RPMI7951 (cell line): ENCODE measurements at regions not wholly inside any gene's neighbourhood (a gene's known extent, or its start where the extent isn't known, plus 50 kb on each side); places are given as distances from the start of the nearest gene placed in this dataset.

ENCODE experiments used
- DNase-seq: peaks from one replicate; pipeline ENCODE4 v3.0.0-alpha.2; 2012; ENCODE audit warnings: low read depth

DNA sequence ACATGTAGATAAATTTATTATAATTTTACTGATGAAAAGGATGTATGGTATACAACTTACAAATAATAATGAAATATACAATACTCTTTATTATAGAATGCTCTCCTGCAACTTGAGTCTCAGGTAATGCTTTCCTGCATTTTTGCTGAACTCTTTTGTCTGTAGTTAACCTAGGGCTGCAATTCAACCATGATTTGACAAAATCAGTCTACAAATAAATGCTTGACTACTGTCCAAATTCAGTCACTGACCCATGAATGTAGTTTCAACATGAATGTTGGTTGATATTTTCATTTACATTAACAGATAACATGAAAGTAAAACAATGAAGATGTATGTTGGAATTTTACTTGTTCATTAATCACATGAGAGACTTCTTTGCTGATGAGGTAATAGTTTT, 320.9 kb downstream of the ZSWIM6 start:
- DNase-seq = no peak

GRCh38 chr5:61653807-61654580, 321.9 kb downstream of the ZSWIM6 start:
- DNase-seq = no peak

GRCh38 chr5:61654876-61655275, 322.8 kb downstream of the ZSWIM6 start:
- no peak for DNase-seq

GRCh38 chr5:61657010-61657409, 325.0 kb downstream of the ZSWIM6 start:
- DNase-seq = no peak

DNA sequence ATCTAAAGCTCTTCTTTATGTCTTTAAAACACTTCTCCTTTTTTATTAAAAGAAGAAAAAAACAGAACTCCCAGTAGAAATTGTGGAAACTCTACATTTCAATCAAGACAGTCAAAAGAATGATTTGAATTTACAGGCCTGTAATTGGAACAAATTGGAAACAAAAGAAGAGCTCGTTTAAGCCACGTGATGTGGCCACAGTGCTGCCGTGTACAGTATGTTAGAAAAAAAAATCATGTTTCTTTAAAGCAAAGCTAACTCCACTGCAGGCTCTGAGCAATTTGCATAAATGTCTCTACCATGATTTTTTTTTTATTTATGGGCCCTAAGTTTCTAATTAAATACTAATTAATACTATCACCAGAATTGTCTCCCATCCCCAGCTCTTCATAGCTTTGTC, 325.6 kb downstream of the ZSWIM6 start:
- no peak for DNase-seq

DNA sequence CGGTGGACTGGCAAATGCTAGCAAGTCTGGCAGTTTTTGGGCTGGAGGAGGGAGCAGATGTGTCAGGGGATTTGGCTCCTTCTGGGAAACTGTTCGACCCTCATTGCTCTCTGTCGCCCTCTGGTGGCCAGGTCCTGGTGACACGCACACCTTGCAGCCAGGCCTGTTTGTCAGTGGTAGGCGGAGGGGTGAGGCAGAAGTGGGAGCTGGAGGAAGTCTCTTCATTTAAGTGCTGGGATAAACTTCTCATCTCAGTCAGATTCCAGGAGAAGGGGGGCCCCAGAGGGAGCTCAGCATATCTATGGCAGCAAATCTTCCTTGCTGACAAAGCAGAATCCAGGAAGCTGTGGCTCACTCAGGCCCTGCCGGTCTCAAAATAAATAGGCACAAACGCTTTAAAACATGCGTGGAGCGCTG, 326.5 kb downstream of the ZSWIM6 start:
- DNase-seq = peak; percentile 59

DNA sequence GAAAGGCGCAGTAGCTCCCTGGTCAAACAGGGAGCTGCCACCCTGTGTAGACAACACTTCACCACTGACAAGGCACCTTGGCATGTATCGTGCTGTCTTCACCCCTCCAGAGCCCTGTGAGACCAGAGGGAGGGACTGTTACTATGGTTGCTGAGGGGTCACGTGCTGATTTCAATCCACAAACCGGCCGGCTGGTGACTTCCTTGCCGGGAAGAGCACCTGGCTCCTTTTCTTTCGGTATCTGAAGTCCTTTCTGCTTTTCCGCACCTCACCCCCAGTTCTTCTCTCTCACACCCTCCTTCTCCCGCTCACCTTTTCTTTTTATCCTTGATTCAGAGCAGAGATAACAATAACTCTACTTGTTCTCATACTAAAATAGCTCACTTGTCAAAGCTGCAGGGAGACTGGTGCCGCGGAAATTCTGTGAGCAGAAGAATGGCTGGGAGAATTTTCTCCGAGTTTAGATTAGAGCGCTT, 327.2 kb downstream of the ZSWIM6 start:
- no peak for DNase-seq

- DNase-seq = no peak
Measured at GRCh38 chr5:61662670-61663069, 330.6 kb downstream of the ZSWIM6 start.

DNA sequence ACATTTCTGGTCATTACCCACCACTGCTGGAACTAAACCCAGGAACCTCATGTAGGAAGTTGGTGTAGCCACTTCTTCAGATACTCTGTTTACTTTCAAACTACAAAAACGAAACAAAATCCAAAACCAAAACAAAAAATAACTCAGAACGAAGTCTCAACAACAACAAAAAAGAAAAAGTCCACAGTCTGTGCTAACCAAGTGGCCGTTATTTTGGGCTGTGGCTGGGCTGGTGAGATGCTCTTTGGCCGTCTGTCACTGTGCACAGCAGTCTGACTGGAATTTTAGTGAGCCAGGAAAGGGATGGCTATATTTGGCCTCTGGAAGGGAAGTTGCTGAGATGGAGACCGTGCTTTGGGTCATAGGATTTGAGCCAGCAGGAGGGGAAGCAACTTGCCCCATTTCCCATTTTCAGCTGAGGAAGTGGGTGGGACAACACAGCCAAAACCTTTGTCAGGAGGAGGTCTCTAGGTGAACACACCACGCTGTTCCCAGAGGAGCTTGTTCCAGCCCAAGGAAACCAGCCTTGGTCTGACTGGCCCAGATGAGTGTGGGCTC, 334.1 kb downstream of the ZSWIM6 start:
- no peak for DNase-seq

DNA sequence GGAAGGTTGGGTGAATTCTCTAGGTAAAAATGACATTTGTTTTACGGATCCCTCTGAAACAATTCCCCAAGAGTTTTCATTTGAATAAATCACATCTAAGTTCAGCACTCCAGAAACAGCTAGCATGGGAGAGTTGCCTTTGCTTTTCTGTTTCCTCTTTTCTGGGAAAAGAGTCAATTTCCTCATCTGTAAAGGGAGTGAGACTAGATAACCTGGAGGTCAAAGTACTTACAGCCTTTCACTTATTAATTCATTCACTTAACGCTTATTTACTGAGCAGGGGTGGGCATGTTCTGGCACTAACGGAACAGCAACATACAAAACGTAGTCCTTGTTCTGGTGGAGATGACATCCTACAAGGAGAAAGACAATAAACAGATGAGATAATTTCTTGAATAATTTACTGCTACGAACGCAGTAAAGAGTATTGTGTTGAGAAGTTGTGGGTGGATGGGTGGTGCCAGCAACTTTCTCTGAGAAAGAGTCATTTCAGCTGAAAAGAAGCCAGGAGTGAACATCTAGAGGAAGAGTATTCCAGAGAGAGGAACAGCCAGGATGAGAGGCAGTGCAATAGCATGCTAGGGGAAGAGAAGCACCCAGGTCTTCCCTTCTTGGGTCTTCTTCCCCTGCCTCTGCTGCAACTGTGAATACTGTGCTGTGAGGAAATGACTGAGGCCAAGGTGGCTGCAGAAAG, 335.6 kb downstream of the ZSWIM6 start:
- no peak for DNase-seq

DNA sequence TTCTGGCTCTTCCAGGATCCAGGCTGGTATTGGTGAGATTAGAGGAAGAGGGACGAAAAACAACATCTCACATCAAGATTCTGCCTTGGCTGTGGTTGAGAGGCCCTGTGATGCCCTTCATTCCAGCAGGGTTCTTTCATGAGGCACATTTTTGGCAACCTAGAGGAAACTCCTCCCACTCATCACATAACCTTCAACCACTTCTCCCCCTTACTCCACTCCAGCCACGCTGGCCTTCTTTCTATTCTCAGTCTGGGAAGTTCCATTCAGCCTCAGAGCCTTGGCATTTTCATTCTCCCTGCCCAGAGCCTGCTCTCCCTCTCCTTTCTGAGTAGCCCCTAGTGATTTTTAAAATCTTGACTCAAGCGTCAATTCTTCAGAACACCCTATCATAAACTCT, 337.5 kb downstream of the ZSWIM6 start:
- no peak for DNase-seq

GRCh38 chr5:61670941-61671340, 338.9 kb downstream of the ZSWIM6 start:
- DNase-seq = no peak

- DNase-seq = peak; percentile 33
Measured at GRCh38 chr5:61673007-61673735, 341.1 kb downstream of the ZSWIM6 start.

DNA sequence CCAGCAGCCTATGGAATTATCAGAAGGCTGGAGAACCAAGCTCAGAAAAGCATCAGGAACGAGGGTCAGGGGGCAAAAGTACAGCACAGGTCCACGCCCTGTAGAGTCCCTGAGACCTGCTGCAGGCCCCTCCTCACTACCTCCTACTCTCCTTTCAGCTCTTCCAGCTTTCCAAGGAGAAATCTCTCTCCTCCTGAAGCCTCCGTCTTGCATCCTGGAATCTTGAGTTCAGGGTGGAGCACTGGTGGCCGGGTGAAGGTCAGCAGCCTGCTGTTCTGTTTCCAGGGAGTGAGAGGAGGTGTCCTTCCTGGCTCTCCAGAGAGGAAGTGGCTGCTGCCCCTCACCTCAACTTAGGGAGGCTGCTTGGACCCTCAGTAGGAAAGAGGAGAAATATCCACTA, 342.3 kb downstream of the ZSWIM6 start:
- no peak for DNase-seq

DNA sequence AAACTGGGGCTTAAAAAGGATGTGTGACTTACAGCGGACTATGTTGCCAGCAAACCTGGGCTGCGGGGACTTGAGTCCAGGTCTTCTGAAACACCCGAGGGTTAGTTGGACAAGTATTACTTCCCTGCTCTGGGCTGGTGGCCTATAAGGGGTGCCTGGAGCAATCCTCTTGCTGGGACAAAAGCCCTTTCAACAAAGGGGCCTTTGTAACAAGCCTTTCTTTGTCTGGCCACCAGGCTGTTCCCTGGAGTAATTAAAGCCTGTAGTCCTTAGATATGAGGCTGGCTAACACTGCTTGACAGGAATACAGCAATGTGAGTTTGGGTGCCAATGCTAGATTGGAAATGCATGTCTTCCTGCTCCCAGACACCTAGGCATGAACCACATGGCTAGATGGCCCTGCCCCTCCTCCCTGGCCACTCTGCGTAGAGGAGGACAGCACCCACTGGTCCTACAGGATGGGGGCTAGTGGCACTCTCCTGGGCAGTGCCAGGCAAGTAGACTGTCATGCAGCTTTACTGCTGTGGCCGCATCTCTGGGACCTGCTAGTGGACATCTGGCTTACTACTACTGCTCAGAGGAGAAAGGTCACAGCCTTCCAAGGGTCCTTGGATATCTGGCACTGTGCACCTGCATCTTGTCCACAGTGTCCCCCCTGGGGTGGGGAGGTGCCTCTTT, 343.1 kb downstream of the ZSWIM6 start:
- peak; percentile 13 for DNase-seq

DNA sequence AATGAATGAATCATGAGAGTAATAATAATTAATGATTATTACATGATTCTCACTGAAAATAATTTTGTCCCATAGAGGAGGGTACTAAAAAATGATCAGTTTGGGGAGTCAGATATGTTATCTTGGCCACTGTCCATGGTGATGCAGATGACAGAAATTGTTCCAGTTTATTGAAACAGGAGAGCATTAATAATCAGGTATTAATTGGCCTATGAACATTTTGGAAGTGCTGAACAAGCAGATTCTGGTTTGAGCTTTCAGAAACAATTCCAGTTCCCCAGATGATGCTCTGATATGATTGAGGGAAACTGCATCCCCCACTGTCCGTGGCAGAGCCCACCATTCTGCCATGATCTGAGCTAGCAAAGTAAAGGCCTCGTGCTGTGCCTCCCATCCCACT, 345.2 kb downstream of the ZSWIM6 start:
- no peak for DNase-seq

GRCh38 chr5:61678966-61679365, 346.9 kb downstream of the ZSWIM6 start:
- DNase-seq = no peak

GRCh38 chr5:61679562-61679961, 347.5 kb downstream of the ZSWIM6 start:
- no peak for DNase-seq

DNA sequence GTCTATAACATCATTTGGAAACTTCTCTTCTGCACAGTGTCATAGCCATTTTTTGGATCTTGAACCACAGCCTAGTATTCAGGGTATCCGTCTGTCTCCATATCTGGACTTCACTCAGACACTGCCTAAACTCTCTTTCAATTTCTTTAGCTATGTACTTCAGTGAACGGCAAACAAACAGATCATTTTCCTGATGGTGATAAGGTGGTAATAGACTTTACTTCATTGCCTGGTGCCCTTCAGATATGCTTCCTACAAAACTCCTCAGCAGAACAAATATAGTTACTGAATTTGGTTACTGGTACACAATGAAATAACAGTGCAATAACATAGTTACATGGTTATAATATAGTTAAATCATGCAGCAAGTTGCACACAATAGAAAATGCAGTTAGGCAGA, 348.2 kb downstream of the ZSWIM6 start:
- no peak for DNase-seq

DNA sequence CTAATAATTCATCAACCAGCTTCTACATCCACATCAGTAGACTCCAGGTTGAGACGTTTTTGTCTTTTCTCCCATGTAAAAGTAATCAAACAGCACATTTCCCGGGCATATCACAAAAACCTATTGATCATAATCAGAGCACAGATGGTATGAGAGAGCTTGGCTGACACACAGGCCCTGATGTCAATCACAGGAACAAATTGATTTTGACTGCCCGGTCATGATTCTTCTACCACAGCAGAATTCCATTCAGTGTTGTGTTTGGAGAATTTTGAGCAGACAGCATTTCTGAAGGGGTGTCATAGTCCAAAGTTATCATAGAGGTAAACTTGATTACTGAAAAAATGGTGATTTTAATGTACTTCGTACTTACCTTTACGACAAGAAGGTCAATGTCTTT, 351.1 kb downstream of the ZSWIM6 start:
- DNase-seq = no peak

- no peak for DNase-seq
Measured at GRCh38 chr5:61683926-61684325, 351.9 kb downstream of the ZSWIM6 start.
